NCI-H345 treated with DMSO at 0.1 percent for 48 hours (cell line): ENCODE measurements at regions not wholly inside any gene's neighbourhood (a gene's known extent, or its start where the extent isn't known, plus 50 kb on each side); places are given as distances from the start of the nearest gene placed in this dataset.
"Not testable (repeated sequence)": the region's sequence is repeated elsewhere in the genome, so short reads cannot be mapped to it uniquely, and the experiment has no call there.

Source experiments
- DNase-seq: peaks from one replicate; lab custom pipeline; 2025; ENCODE audit not compliant: unreplicated experiment; lab: John Stamatoyannopoulos, UW

DNA sequence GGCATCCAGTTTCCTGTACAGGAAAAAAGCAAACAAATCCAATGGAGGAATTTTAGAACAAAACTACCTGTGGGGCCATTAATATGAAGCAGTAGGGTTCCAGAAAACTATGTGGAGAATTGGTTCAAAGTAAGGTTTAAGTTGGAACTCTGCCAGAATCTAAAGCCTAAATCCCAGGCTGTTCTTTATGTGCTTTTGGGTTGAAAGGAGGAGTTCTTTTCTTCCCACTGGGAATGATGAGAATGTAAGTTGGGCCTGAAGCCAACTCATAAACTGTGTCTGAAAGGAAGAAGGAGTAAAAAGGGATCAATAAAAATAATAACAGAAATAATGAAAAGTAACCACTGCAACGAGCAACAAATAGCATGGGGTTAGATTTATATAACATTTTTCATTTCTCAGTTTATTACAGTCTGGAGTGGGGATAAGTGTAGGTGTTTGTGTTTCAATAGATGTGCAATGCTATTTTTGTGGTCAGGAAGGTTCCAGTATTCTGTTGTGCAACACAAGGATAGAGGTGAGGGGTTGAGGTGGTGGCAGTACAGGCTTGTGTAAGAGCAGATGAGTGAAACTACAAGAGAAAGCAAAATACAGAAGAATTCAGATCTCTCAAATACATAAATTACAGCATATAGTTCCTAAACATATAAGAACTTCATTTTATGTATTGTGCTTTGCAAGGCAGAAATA is 373.6 kb downstream of the EMP1 start:
- DNase-seq, result no peak

DNA sequence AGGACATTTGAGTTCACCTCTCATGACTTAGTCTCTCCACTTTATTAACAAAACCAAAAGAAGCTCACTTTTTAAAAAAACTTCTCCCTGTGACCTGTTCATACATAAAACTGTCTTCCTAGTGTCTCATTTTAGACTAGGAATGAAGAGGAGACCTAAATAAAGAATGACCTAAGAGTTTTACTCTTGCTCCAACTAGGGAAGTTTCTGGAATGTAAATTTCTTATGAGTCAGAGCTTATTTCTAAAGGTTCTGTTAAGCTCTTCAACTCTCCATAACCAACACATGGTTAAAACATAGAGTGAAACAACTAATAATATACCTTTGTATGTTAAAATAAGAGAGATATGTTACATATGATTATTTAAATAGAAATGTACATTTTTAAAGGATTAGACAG is 369.8 kb downstream of the EMP1 start:
- DNase-seq, result no peak

DNA sequence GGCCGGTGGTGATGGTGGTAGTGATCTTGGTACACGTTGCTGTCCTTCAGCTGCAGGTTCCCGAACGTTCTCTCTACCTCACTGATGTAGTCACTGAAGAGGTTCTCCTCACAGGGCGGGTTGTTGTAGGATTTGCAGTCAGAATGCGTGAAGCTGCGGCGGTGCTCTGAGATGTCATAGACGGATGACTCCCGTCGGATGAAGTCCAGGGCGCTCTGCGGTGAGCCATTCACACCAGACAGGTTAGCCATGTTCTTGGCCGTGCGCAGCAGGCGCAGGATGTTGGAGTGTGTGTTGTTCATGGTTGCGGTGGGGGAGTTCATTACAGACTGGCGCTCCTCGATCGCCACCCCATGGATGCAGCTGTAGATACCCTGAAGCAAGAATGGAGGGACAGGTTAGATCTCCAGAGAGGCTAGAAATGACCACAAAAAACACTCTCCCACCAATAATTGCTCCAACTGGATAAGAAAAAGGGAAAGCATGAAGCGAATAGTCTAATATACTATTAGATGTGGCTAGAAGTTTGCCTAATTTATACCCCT is 367.8 kb downstream of the EMP1 start:
- DNase-seq, result no peak

DNA sequence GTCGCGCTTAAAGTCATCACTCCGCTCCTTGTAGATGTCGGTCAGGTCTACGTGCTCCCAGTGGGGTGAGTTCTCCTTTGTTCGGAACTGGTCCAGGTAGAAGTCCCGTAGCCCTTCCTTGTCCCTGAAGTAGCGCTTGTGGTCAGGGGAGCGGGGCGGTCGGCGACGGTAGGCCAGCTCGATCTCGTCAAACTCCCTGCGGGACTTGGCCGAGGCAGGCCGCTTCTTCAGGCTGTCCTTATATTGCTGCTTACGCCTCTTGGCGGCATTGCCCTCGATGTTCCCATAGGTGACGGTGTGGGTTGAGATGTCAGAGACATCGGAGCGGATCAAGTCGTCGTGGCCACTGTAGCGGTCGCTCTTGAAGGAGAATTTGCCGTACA is 367.2 kb downstream of the EMP1 start:
- DNase-seq, result no peak

DNA sequence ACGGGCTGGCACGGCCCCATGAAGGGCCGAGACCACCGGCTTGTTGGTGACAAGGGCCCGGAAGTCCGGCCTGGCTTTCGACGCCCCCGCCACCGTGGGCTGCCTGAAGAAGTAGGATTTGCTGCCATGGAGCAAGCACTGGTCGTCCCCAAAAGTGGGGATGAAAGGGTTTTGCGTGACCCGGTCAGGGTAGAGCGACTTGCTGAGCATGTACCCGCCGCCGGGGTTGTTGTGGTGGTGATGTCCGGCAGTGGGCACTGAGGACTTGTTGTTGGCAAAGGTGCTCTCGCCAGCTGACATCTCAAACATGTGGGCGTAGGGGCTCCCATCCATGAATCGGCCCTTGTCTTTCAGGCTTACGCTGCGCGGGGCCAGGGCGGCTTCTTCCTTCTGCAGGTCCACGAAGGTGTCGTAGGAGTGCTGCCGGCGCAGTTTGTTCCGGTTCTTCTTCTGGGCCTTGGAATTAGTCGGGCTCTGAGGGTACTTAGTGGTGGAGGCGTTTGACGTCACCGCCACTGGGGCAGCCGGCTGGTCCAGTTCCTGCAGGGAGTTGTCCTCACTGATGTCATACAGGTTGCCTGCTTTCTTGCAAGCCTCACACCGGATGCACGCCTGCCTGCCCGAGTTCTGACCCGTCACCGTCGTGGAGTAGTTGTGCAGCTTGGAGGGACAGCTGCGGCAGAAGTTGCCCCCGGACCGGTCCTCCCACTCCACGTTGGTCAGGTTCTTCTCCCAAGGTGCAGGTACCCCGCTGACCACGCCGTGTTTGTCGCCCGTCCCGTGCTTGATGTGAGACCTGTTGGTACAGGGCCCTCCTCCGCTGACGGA is 366.6 kb downstream of the EMP1 start:
- DNase-seq, result no peak

DNA sequence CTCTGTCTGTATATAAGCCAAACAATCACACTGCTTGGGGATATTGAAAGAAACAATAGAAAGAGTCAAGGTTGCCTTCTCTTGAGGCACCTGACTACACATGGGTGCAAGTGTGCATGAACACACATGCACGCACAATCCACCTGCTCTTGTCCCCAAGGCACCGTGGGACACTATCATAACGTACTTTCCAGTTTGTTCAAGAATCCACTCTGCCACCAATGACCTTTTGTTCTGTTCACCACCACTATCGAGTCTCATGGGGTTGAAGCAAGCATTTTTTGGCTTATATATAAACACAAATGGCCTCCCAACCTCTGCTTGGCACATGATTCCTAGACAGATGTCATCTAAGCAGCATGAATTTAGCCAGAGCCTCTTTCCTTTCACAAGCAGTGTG is 365.4 kb downstream of the EMP1 start:
- DNase-seq, result no peak

DNA sequence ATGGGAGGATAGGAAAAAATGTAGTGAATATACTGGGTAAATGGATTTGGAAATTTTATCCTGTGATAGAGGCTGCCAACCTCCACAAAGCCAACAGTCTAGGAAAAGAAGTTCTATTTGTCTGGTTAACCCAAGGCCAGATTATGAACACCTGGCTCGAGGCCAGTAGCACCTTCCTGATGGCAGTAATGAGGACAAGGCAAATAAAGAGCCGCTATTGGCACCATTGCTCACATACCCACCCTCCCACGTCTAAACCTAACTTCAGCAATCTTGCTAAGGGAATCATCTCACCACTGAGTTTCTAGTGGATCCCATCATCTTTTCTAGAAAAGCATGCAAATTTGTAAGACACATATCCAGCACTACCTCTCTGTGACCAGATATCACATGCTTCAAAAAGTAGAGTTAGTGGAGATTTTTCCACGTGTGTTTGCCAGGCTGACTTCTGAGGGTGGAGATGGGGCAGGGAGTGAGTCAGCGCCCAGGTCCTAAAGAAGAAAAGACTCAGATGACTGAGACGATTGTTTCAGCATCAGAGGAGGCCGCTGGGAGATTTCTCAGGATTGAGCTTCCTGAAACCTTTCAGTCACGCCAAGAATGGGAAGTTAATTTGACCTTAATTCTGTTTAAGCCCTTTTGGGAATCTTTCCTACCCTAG is 362.9 kb downstream of the EMP1 start:
- DNase-seq, result no peak

DNA sequence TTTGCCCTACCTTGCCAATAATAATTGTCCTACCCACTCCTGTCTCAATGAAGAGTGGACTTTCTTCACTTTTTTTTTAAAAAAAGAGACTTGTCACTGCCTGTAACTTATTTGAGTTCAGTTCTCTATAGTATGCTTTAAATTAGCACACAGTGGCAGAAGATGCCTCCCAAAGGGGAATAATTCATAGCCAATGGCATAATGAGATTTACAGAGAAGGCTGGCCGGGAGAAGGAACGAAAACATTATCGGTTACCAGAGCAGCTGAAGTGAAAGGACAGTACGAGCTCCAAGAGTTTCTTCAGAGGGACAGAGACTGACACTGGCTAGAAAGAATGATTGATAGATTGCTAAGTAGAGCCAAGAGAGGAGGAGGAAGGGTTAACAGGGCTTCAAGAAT is 356.3 kb downstream of the EMP1 start:
- no peak for DNase-seq

DNA sequence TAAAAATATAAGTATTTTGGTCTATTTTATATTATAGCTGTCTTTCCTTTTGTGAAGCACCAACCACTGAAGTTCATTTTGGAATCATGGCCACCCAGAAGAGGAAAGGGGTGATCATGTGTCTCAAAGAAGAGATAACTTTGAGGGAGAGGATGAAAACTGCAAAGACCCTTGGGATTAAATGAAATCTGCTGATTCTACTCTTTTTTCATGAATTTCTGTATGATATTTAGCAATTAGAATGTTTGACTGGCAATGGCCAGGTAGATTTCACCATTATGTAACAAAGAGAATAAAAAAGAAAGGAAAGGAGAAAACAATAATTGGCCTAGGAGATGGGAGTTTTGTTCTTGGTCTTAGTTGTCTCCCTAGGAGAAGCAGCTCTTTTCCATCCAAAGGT is 350.8 kb downstream of the EMP1 start:
- no peak for DNase-seq

DNA sequence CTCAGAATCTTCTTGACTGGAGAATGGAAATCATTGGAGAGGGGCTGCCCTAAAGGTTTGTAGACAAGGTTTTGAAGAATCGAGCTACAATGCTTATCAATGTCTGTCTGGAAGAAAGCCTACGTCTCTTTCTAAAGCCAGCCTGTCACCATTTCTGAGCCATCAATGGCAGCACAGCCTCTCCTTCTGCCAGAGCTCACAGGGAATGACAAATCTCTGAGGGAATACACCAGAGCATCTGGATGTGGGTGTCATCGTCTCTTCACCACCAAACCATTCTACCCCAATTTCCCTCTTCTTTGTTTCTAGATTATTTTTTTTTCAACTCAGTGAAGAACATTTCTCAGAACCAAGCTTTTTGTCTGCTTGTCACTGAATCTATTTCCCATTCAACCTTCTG is 349.7 kb downstream of the EMP1 start:
- no peak for DNase-seq

DNA sequence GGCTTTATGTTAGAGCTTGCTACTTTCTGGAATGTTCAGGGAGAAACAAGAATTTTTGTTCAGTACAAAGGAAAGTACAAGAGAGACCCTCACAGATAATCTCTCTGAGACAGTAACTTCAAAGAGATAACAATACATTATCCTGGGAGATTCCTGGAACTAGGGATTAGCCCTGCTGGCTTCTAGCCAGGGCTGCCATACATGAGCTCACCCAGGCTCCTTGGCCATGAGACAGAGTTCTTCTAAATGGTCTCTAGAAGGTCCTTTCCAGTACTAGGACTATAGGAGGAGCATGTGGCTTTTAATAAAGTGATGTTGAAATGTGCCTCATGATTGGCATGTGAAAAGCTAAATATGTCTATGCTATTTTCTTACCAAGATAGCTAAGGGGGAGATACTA is 342.5 kb downstream of the EMP1 start:
- no peak for DNase-seq

DNA sequence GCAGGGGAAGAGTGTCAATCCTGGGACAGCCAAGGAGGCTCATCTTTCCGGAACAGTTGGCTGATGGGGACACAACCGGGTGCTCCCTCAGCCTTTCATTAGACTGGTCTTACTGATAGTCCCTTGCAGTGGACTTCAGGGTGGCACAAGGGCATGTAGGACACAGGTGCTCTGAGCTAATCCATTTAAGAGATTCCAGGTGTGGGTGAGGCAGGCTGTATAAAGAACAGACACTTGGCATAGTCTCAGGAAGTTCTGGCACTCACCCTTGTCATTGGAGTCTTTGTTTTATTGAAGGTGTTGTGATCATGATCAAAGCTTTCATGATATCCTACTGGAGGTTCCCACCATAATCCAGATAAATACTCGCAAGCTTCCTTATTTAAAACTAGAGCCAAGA is 341.6 kb downstream of the EMP1 start:
- DNase-seq, result no peak

DNA sequence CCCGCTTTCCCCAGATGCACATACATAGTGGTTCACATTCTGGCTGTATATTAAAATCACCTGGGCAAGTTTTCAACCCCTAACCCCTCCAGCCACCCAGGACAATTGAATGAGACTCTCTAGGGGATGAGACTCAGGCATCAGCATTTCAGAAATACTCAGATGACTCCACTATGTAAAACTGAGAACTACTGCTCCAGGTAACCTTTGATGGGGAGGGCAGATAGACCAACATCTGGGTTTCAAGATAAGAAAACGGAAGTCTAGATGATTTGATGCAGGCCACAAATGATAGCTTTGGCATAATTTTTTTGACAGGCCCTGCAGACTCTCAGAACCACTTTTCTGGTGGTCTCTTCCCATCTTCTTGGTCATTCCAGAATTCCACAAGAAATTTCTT is 341.1 kb downstream of the EMP1 start:
- no peak for DNase-seq

DNA sequence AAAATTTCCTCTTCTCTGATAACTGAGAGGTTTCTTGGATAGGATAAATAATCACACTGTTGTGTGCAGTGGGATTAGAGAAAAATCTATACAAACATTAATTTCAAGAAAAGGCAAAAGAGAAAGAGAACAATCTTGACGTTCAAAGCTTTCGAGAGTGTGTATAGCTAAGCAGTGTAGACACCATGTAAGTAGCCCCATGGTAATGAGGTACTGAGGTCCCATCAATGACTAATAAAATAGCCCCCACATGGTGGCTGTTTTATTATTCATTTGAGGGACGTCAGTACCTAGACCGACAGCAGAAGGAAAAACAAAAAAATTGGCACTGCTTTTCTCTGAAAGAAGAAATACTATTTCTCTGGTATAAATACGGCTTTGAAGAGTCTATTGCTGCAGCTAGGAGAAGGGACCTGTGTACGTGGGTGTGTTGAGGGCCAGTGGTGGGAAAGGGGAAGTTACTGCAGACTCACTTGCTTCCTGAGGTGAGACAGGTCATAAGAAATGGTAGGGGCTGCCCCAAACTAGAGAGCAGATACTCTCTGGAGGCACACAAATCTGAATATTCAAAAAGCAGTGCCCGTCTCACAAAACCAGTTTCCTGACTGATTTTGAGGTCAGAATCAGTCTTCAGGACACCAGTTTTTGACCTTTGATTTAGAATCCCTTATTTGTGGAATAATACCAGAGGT is 339.8 kb downstream of the EMP1 start:
- no peak for DNase-seq

DNA sequence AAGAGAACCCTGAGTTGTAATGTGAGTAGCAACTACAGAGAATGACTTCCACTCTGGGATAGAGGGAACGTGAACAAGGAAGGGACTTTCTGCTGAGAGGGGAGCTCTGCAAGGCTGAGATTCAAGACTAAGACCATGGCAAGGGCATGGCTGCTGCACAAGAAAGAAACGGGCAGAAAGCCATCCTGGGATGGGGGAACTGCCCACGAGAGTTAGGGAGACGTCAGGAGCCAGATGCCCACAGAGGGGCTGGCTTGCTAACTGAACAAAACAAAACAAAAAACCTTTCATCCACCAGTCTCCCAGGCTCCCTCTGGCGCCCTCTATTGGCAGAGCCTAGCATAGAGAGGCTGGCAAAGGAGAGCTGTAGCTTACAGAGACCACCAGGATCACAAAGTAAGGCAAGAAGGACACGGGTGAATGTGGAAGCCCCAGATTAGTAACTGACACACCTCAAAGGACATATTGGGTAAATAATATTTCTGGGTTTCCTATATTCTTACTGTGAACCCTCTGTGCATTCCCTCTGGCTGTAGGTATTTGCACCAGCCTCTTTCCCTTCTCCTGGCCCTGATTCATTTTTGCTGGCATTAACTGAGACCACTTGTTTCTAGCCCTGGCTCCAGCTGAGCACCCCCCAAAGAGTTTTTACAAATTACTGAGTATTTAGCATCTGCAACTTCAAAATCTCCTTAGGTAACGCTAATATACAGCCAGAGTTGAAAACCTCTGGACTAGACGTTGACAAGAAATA is 338.3 kb downstream of the EMP1 start:
- no peak for DNase-seq

DNA sequence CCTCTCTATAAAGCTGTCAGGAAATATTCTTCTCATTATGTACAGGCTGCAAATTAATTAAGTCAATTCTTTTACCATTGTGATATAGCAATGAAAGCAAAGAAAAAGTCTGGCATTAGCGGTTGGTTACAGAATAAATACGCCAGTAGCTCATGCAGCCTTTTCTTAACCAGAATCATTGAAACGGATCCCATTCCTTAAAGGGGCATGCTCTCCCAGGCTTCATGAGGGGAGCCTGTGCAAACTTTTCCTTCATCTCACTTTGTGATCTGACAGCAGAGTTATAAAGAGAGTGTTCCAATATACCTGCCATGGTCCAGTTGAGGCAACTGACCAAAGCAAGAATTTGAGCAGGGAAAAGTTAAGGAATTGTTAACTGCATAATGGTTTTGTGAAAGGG is 337.7 kb downstream of the EMP1 start:
- no peak for DNase-seq

DNA sequence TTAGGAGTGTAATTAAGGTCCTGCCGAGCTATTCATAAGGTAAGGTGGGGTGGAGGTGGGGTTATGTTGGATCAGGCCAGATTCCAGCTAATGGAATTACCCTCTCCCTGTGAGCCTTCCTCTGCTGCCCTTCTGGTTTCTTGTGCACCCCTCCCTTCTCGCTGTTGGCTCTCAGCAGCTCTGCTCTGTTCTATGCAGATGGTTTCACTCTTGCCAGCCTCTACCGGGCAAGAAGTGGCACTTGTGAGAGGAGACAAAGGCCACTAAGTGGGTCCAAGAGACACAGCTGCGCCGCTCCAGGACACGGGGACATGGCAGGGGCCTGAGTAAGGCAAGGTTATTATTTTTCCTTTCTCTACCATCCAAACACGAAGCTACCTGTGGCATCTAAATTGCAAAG is 334.4 kb downstream of the EMP1 start:
- peak; percentile 37 for DNase-seq

DNA sequence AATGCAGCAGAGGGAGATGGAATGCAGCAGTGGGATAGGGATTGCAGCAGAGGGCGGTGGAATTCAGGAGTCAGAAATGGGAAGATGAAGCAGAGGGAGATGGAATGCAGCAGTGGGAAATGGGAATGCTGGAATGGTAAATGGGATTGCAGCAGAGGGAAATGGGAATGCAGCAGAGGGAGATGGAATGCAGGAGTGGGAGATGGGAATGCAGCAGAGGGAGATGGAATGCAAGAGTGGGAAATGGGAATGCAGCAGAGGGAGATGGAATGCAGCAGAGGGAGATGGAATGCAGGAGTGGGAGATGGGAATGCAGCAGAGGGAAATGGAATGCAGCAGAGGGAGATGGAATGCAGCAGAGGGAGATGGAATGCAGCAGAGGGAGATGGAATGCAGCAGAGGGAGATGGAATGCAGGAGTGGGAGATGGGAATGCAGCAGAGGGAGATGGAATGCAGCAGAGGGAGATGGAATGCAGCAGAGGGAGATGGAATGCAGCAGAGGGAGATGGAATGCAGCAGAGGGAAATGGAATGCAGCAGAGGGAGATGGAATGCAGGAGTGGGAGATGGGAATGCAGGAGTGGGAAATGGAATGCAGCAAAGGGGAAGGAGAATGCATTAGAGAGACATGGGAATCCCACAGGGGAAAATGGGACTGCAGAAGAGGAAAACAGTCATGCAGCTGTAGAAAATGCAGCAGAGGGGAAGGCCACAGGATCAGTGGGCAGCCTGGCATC is 329.8 kb downstream of the EMP1 start:
- DNase-seq, result not testable (repeated sequence)

DNA sequence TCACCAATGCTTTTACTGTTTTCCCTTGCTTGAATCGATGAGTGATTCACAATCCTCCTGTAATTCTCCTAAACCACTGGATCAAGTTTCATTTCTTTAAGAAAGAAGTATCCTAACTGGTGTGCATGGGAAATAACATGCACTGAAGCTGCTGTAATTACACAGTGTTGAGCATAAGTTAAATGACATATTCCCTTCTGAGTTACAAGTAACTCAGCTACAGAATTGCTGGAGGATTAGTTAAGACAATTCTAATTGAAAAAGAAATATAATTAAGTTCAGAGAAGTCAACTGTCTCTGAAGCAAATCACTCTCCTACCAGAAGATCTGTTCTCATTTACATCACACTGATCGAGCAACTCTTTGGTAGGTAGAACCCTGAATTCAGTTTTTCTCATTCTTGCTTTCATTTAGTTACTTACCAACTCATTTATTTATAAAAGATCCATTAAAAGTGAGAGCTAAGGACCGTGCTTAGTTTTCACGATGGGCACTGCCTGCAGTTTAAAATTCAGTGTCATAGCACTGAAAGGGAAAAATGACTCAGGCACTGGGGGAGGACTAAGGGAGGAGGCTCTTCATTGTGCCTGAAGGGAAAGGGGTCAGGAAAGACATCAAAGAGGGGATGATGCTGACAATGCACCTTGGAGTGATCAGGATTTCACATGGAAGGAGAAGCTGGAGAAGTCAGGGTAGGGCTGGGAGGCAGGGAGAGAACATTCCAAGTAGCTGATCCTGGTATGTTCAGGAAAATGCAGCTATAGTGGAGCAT is 327.2 kb downstream of the EMP1 start:
- DNase-seq, result no peak
